ENCODE measurements at regions not wholly inside any gene's neighbourhood (a gene's known extent, or its start where the extent isn't known, plus 50 kb on each side); places are given as distances from the start of the nearest gene placed in this dataset.

DNA sequence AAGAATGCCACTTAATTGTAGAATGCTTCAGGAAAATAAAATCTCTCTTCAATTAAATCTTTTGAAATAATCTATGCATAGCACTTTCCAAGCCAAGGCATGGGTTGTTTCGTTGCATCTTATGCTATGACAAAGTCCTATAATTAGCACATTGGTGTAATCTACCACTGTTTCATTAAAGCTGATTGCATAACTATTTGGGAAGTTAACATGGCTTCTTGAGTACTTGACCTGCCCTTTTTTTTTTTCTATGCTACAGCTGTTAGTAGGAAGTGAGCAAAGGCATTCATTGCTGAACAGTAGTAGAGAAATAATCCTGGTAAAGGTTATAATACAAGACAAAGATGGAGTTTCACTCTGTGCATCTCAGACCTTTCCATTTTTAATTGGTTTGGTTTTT, 557.2 kb upstream of the CELF2 start:
- TF ChIP-seq GATA3 (IDR thresholded peaks at IDR 0.05; ENCODE audit: low read depth, low read length): no peak
- TF ChIP-seq GATA2 (IDR thresholded peaks at IDR 0.05; ENCODE audit: low read depth, low read length): no peak

DNA sequence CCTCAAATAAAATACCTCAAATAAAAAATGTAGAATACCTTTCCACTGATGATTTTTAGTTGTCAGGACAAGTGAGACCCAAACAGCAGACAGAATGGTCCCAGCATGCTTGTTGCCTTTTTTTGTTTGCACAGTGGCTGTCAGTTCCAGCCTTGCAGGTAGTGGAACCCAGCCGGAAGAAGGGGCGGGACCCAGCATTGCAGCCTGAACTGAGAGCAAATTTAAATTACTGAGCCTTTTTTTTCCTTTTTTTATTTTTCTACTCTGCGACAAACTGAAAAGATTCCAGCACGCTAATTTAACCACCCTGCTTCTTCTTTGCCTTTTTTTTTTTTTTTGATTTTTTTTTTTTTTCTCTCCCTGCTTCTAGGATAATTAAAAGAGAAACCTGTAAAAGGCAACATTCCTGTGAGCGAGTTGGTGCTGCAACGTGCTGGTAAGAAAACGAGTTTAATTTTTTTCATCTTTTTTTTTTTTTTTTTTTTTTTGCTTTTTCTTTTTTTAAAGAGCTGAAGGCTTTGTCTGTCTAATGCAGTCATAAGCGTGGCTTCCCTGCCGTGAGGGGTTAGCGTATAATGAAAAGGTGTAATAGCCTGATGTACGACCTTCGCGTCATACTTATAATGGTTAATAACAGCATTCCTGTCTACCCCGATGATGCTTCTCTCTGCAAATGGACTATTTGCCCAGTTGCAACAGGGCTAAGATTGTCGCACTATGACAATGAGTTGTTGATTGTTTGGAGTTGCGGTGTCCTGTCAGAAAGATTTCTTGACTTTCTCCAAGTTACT, 555.3 kb upstream of the CELF2 start:
- no peak for TF ChIP-seq GATA2 (IDR thresholded peaks at IDR 0.05; ENCODE audit: low read depth, low read length)
- TF ChIP-seq GATA3 (IDR thresholded peaks at IDR 0.05; ENCODE audit: low read depth, low read length): no peak

DNA sequence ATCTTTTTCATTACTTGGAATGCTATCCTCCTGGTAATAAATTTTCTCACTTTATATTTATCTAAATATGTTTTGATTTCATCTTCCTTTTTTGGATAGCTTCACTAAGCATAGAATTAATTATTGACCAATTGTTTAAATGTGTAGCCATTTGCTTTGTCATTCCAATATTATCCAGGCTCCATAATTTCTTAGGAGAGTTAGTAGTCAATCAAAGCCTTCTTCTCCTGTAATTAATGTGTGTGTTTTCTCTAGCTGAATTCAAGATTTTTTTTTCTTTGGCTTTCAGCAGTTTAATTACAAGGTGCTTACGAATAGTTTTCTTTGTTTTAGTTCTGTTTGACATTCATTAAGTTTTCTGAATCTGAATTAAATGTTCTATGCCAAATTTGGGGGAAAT, 545.9 kb upstream of the CELF2 start:
- no peak for TF ChIP-seq GATA2 (IDR thresholded peaks at IDR 0.05; ENCODE audit: low read depth, low read length)
- no peak for TF ChIP-seq GATA3 (IDR thresholded peaks at IDR 0.05; ENCODE audit: low read depth, low read length)

DNA sequence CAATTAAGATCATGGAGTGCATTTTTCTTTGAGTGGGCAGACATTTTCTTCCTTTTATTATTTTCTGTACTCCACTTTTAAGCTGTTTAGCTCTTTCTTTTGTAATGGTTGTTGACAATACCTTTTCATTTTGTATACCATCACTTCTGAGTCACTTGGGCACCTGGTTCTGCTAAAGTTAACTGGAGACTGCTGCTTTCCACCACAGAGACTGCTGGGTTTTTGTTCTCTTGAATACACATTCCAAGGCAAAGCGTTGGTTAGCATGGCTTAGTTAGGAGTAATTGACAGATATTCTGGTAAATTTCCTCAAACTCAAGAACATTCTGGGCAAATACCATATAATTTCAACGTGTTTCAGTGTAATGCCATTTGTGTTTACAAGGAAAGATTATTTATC, 541.9 kb upstream of the CELF2 start:
- TF ChIP-seq GATA2 (IDR thresholded peaks at IDR 0.05; ENCODE audit: low read depth, low read length) (no peak), GATA3 (IDR thresholded peaks at IDR 0.05; ENCODE audit: low read depth, low read length) (no peak)

DNA sequence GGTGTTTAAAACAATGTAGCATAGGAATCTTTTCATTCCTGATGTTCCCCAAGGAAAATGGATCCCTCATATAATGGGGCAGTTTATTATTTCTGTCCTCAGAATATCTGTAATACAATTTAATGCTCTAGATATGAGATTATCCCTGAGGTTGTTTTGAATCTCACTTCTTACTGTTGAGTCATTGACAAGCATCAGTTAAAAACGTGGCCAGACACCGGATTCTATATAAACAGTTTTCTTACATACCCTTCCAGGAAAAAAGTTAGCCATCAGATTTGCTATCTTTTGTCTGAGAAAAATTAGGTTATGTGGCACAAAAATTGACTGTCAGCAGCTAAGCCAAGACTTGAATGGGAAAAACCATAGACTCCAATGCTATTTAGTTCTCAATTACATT, 539.8 kb upstream of the CELF2 start:
- TF ChIP-seq GATA3 (IDR thresholded peaks at IDR 0.05; ENCODE audit: low read depth, low read length) (no peak), GATA2 (IDR thresholded peaks at IDR 0.05; ENCODE audit: low read depth, low read length) (no peak)

DNA sequence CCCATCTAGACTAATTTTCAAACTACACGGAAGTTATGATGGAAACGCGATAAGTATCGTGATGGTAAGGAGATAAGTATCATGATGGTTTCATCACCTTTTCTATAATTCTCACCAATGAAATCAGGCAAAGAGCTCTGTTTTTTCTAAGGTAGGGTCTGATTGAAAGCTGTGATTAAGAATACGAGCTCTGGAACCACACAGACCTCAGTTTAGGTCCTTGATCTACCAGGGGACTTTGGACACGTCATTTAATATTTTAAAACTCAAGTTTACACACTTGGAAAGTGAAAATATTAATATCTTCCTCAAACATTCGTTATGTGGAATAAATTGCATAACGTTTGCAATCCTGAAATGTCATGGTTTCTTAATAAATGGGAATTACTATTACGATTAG, 538.2 kb upstream of the CELF2 start:
- TF ChIP-seq GATA2 (IDR thresholded peaks at IDR 0.05; ENCODE audit: low read depth, low read length) (no peak), GATA3 (IDR thresholded peaks at IDR 0.05; ENCODE audit: low read depth, low read length) (no peak)

DNA sequence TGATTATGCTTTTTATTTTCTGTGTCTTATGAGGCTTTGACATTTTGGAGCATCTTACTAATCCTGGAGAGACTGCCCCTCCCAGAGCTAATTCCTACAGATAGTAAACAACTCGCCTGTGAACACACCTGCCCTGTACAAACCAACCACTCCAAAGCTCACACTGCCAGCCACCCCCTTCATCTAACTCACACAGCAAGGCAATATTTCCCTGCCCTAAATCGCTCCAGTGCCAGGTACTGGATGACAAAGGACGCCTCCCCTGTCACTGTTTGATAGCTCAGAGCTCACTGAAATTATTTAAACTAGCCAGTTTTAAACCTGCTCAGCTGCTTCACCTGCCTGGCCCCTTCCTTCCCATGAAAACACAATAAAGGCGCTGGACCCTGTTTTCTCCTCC, 535.1 kb upstream of the CELF2 start:
- no peak for TF ChIP-seq GATA3 (IDR thresholded peaks at IDR 0.05; ENCODE audit: low read depth, low read length)
- TF ChIP-seq GATA2 (IDR thresholded peaks at IDR 0.05; ENCODE audit: low read depth, low read length): no peak

DNA sequence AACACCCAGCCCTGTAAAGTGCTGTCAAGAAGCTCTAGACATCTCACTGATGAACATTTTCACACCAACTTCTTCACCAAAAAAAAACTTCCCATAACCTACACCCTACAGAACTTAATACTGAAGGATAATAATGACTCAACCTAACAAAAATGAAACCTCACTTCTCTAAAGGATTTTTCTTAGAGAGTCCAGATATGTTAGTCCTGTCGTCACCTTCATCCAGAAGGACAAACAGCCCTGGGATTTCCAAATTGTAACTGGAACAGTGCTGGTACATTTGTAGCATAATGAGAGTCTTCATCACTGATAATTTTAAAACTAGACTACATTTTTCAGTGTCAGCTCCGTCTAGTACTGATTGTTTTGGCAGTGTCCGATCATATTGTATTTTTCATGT, 528.6 kb upstream of the CELF2 start:
- no peak for TF ChIP-seq GATA3 (IDR thresholded peaks at IDR 0.05; ENCODE audit: low read depth, low read length)
- no peak for TF ChIP-seq GATA2 (IDR thresholded peaks at IDR 0.05; ENCODE audit: low read depth, low read length)

DNA sequence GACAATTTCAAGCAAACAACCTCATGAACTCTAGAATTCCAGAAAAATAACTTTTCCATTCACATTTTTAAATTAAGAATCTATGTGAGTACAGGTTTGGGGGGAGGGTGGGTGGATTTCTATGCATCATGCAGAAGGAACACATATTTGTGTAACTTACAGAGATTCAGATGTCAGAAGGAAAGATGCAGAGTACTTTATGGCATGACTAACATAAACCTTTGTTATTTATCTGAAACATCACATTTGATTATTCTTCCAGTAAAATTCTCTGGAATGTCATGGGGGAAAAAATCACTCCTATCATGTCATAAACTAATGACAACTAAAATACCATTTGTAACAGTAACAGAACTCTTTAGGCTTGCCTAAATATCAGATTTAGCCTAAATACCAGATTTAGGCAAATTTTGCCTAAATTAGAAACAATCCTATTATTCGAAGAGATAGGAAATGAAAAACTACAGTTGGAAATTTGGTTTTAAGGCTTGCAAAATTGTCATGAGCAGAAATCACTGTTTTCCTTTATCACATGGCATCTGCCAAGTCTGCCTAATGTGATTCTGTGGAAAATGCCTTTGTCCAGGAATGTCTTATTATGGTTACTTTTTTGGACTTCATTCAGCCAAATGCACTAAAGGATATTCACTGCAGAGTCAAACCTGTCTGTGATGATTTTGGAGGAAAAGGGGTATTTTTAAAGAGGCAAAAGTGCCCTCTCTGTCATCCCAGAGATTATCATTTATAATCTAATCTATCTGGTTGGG, 527.7 kb upstream of the CELF2 start:
- TF ChIP-seq GATA3 (IDR thresholded peaks at IDR 0.05; ENCODE audit: low read depth, low read length) (no peak), GATA2 (IDR thresholded peaks at IDR 0.05; ENCODE audit: low read depth, low read length) (no peak)

DNA sequence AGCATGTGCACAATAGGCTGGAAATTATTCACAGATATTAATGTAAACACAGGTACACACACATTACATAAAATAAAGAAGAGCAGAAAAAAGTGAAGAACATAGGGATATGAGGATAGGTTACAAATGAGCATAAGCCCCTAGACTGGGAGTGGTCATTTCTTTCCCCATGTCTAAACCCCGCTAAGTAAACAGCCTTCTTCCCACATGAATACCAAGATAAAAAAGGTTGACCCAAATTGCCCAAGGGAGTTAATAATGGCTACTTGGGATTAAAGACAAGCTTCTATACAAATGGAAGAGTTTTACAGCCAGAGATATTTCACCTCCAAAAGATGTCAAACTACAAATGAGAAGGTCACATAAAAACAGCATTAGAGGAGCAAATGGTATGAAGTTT, 527.1 kb upstream of the CELF2 start:
- TF ChIP-seq GATA2 (IDR thresholded peaks at IDR 0.05; ENCODE audit: low read depth, low read length) (no peak), GATA3 (IDR thresholded peaks at IDR 0.05; ENCODE audit: low read depth, low read length) (no peak)

DNA sequence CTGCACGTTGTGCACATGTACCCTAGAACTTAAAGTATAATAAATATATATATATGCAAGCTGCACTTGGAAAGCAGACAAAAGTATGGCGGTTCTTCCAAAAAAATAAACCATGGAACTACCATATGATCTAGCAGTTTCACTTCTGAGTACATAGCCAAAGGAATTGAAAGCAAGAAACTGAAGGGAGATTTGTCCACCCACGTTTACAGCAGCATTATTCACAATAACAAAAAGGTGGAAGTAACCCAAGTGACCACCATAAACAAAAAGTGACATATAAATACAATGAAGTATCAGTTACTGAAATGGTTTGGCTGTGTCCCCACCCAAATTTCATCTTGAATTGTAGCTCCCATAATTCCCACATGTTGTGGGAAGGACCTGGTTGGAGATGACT, 525.3 kb upstream of the CELF2 start:
- no peak for TF ChIP-seq GATA3 (IDR thresholded peaks at IDR 0.05; ENCODE audit: low read depth, low read length)
- TF ChIP-seq GATA2 (IDR thresholded peaks at IDR 0.05; ENCODE audit: low read depth, low read length): no peak

DNA sequence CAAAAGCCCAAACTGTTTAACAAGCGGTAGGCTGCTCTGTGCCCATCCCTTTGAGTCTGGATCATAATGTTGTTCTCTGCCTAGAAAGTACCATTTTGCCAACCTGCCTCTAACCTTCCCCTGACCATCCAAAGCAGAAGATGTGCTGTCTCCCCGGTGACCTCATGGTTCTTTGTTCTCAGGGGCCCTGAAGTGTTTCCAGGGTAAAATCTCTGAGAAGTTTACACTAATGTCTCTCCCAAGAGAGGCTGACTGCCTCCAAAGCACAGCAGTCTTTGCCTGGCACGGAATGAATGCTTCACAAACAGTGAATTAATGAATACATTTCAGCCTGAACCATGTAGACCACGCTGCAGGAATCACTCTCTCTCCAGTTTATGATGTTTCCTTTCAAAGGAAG, 523.8 kb upstream of the CELF2 start:
- TF ChIP-seq GATA3 (IDR thresholded peaks at IDR 0.05; ENCODE audit: low read depth, low read length) (no peak), GATA2 (IDR thresholded peaks at IDR 0.05; ENCODE audit: low read depth, low read length) (no peak)

DNA sequence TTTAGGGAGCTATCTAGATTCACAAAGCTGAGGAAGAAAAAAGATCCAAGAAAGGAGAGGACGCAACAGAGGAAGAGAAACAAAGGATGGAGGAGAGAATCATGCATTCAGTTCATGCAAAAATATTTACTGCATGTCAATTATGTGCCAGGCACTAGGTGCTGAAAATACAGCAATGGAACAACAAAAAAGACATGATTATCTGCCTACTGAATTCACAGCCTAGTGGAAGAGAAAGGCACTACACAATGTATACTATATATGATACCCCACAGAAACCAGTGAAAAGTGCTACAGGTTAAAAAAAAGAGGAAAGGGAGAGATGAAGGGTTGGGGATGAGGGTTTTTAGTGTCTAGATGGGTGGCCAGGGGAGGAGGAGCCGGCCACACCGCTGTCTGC, 520.4 kb upstream of the CELF2 start:
- TF ChIP-seq GATA2 (IDR thresholded peaks at IDR 0.05; ENCODE audit: low read depth, low read length) (no peak), GATA3 (IDR thresholded peaks at IDR 0.05; ENCODE audit: low read depth, low read length) (no peak)

DNA sequence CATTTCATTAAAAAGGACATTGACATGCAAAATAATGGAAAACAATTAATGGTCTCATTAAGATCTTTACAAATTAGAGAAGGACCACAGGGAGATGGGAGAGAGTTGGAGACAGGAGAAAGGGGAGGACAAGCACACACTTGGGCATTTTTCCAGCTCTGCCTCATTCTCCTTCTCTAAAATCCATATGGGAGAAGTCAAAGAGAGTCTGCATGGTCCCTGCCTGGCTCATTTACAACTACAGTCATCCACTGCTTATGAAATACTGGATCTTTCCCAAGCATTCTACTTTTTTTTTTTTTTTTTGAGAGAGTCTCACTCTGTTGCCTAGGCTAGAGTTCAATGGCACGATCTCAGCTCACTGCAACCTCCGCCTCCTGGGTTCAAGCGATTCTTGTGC, 518.9 kb upstream of the CELF2 start:
- TF ChIP-seq GATA2 (IDR thresholded peaks at IDR 0.05; ENCODE audit: low read depth, low read length) (no peak), GATA3 (IDR thresholded peaks at IDR 0.05; ENCODE audit: low read depth, low read length) (no peak)

DNA sequence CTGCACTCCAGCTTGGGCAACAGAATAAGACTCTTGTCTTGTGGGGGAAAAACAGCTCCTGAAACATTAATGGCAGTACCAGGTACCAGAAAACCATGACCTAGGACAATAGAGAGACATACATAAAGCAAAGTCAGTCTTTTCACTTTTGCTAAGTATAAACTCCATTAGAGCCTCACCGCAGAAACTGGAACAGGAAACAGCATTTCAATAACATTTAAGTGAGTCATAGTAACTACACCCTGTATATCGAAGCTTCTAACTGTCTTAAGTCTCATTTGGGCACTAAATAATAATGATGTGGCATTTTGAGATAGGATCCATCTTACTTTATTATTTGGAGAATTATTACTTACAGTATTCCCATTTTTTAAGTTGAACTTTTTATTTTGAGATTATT, 517.8 kb upstream of the CELF2 start:
- TF ChIP-seq GATA2 (IDR thresholded peaks at IDR 0.05; ENCODE audit: low read depth, low read length): no peak
- TF ChIP-seq GATA3 (IDR thresholded peaks at IDR 0.05; ENCODE audit: low read depth, low read length): no peak

Measured in SH-SY5Y (cell line).